C4-2B (cell line): ENCODE measurements at regions not wholly inside any gene's neighbourhood (a gene's known extent, or its start where the extent isn't known, plus 50 kb on each side); places are given as distances from the start of the nearest gene placed in this dataset.
"Not testable (repeated sequence)": the region's sequence is repeated elsewhere in the genome, so short reads cannot be mapped to it uniquely, and the experiment has no call there.

Source experiments
- CTCF ChIP-seq: fragments of 450-650 bp; conservative IDR thresholded peaks from 2 replicates; pipeline ENCODE4 v1.5.1; 2017; ENCODE audit warnings: mild to moderate bottlenecking
- ZFX ChIP-seq: fragments of 450-650 bp; IDR thresholded peaks from 2 replicates; pipeline ENCODE4 v1.6.1; 2017

- TF ChIP-seq CTCF, ZFX: not testable (repeated sequence)
Measured at GRCh38 chrX:114040661-114041269, 543.1 kb upstream of the HTR2C start.
